IMR-90 (cell line): ENCODE measurements at regions not wholly inside any gene's neighbourhood (a gene's known extent, or its start where the extent isn't known, plus 50 kb on each side); places are given as distances from the start of the nearest gene placed in this dataset.

Source experiments
- ATAC-seq: fragments of 200-7000 bp; cut with Tn5 transposase; 2 replicates; pipeline ENCODE4 v1.9.1; 2020; ENCODE audit warnings: low read depth, mild to moderate bottlenecking, moderate library complexity
- BruUV-seq: library from RNA; stranded (reverse); fragments of 400-500 nt; replicated peaks from 2 replicates; lab custom pipeline; 2021; lab: Mats Ljungman, UMichigan
- CTCF ChIA-PET: fragments of 300-600 bp; formaldehyde crosslinking; extraction: SDS; loops from one replicate; lab custom pipeline; 2021; ENCODE audit warnings: antibody characterized with exemption; lab: Yijun Ruan, JAX
- POLR2A ChIA-PET: fragments of 300-600 bp; sonication (Branson Sonifier 250); formaldehyde crosslinking; loops from one replicate; lab custom pipeline; 2022; ENCODE audit warnings: antibody characterized with exemption; ENCODE audit not compliant: unreplicated experiment; lab: Charles Lee
- DNase-seq: peaks from one replicate; pipeline ENCODE4 v3.0.0; 2013
- H2AFZ ChIP-seq: replicated peaks from 2 replicates; pipeline ENCODE3; 2013; ENCODE audit warnings: low read length, mild to moderate bottlenecking; ENCODE audit not compliant: poor library complexity
- H2AK5ac ChIP-seq: 2 replicates; pipeline ENCODE4 v1.6.1; 2013; ENCODE audit warnings: low read depth, low read length, inconsistent platforms
- H2AK9ac ChIP-seq: replicated peaks from 2 replicates; pipeline ENCODE3; 2013; ENCODE audit warnings: mild to moderate bottlenecking, low read depth, low read length, moderate library complexity; ENCODE audit not compliant: poor library complexity
- H2BK120ac ChIP-seq: 2 replicates; pipeline ENCODE4 v1.6.1; 2013; ENCODE audit warnings: low read depth, low read length, inconsistent platforms
- H2BK15ac ChIP-seq: 3 replicates; pipeline ENCODE4 v1.6.1; 2013; ENCODE audit warnings: low read depth, low read length, inconsistent platforms
- H2BK20ac ChIP-seq: 2 replicates; pipeline ENCODE4 v1.6.1; 2013; ENCODE audit warnings: low read depth, mild to moderate bottlenecking, inconsistent platforms, low read length, moderate library complexity
- H2BK5ac ChIP-seq: 2 replicates; pipeline ENCODE4 v1.6.1; 2013; ENCODE audit warnings: mild to moderate bottlenecking, low read depth, low read length, inconsistent platforms; ENCODE audit not compliant: poor library complexity, severe bottlenecking
- H3K14ac ChIP-seq: replicated peaks from 2 replicates; pipeline ENCODE4 v1.6.1; 2013; ENCODE audit warnings: low read depth, low read length, inconsistent platforms
- H3K18ac ChIP-seq: 2 replicates; pipeline ENCODE4 v1.6.1; 2013; ENCODE audit warnings: low read depth, low read length, control low read depth
- H3K23ac ChIP-seq: 2 replicates; pipeline ENCODE4 v1.6.1; 2013; ENCODE audit warnings: low read depth, low read length, inconsistent platforms
- H3K27ac ChIP-seq: 2 replicates; pipeline ENCODE4 v1.5.1; 2013; ENCODE audit warnings: mild to moderate bottlenecking, control low read depth, low read length; ENCODE audit not compliant: insufficient read depth
- H3K27me3 ChIP-seq: 2 replicates; pipeline ENCODE4 v1.6.1; 2013; ENCODE audit warnings: low read length; ENCODE audit not compliant: control insufficient read depth, insufficient read depth
- H3K36me3 ChIP-seq: 2 replicates; pipeline ENCODE4 v1.6.1; 2013; ENCODE audit warnings: low read length, mixed read lengths; ENCODE audit not compliant: control insufficient read depth, insufficient read depth
- H3K4ac ChIP-seq: 2 replicates; pipeline ENCODE4 v1.6.1; 2013; ENCODE audit warnings: low read depth, low read length, inconsistent platforms
- H3K4me1 ChIP-seq: 2 replicates; pipeline ENCODE4 v1.6.1; 2013; ENCODE audit warnings: low read length, mixed read lengths; ENCODE audit not compliant: control insufficient read depth, insufficient read depth
- H3K4me2 ChIP-seq: 2 replicates; pipeline ENCODE4 v1.6.1; 2013; ENCODE audit warnings: low read depth, mild to moderate bottlenecking, control low read depth, low read length, moderate library complexity
- H3K4me3 ChIP-seq: 2 replicates; pipeline ENCODE4 v1.5.1; 2013; ENCODE audit warnings: low read depth, mild to moderate bottlenecking, control low read depth, low read length, moderate library complexity; ENCODE audit not compliant: insufficient read depth
- H3K56ac ChIP-seq: 2 replicates; pipeline ENCODE4 v1.6.1; 2013; ENCODE audit warnings: low read length, inconsistent platforms; ENCODE audit not compliant: insufficient read depth; ENCODE audit errors: extremely low read depth
- H3K79me1 ChIP-seq, 2 experiments: 2 replicates each; pipeline ENCODE4 v1.6.1; 2013; ENCODE audit warnings: low read length in 2 of 2, inconsistent platforms in 1 of 2, low read depth in 1 of 2
- H3K9ac ChIP-seq: 2 replicates; pipeline ENCODE4 v1.6.1; 2013; ENCODE audit warnings: low read depth, low read length, control low read depth
- H3K9me1 ChIP-seq: 2 replicates; pipeline ENCODE4 v1.6.1; 2013; ENCODE audit warnings: low read length, inconsistent platforms; ENCODE audit not compliant: insufficient read depth
- H3K9me3 ChIP-seq: 2 replicates; pipeline ENCODE4 v1.6.1; 2013; ENCODE audit warnings: low read length; ENCODE audit not compliant: control insufficient read depth, insufficient read depth
- H4K20me1 ChIP-seq: 2 replicates; pipeline ENCODE4 v1.6.1; 2013; ENCODE audit warnings: low read length, inconsistent platforms; ENCODE audit not compliant: insufficient read depth
- H4K5ac ChIP-seq: 2 replicates; pipeline ENCODE4 v1.6.1; 2013; ENCODE audit warnings: mild to moderate bottlenecking, low read depth, low read length, control low read depth
- H4K8ac ChIP-seq, 2 experiments: 2 replicates each; pipeline ENCODE4 v1.6.1; 2013; ENCODE audit warnings: low read depth in 2 of 2, low read length in 2 of 2, control low read depth in 1 of 2, inconsistent platforms in 1 of 2
- H4K91ac ChIP-seq: 2 replicates; pipeline ENCODE4 v1.6.1; 2013; ENCODE audit warnings: low read depth, low read length, inconsistent platforms; ENCODE audit not compliant: insufficient read depth
- CTCF ChIP-seq: conservative IDR thresholded peaks from 2 replicates; pipeline ENCODE4 v1.5.1; 2012; ENCODE audit warnings: mild to moderate bottlenecking, low read depth, low read length, improper control_type of control experiment
- ELK1 ChIP-seq: fragments of 150-350 bp; IDR thresholded peaks from 2 replicates; pipeline ENCODE4 v1.6.1; 2016; ENCODE audit warnings: low read depth, mild to moderate bottlenecking, low read length, moderate library complexity, borderline replicate concordance
- MAZ ChIP-seq: IDR thresholded peaks from 2 replicates; pipeline ENCODE4 v1.6.1; 2012; ENCODE audit warnings: low read depth, mild to moderate bottlenecking, low read length, improper control_type of control experiment, moderate library complexity, borderline replicate concordance
- POLR2A ChIP-seq: IDR thresholded peaks from 2 replicates; pipeline ENCODE4 v1.6.1; 2012; ENCODE audit warnings: mild to moderate bottlenecking, low read depth, low read length
- RAD21 ChIP-seq: IDR thresholded peaks from 2 replicates; pipeline ENCODE4 v1.6.1; 2012; ENCODE audit warnings: low read length, improper control_type of control experiment
- USF2 ChIP-seq: fragments of 150-350 bp; IDR thresholded peaks from 2 replicates; pipeline ENCODE4 v1.6.1; 2017; ENCODE audit warnings: mild to moderate bottlenecking, antibody characterized with exemption, low read length, low read depth
- dilution Hi-C: fragments of 300-500 bp; cut with HindIII; formaldehyde crosslinking; loops from one replicate; pipeline ENCODE4 v1.14.3; 2018; ENCODE audit warnings: low sequenced_read_pairs; ENCODE audit not compliant: unreplicated experiment
- in situ Hi-C: fragments of 300-500 bp; cut with MboI; formaldehyde crosslinking; loops from 3 replicates; pipeline ENCODE4 v1.14.3; 2019; ENCODE audit warnings: low sequenced_read_pairs, inconsistent platforms, mixed read lengths
- intact Hi-C: fragments of 100-400 bp; cut with micrococcal nuclease; formaldehyde crosslinking; loops from 2 replicates; pipeline ENCODE4 v1.10.0; 2022

- no peak overlapping the region for H2BK5ac ChIP-seq
- no peak overlapping the region for H2AK9ac ChIP-seq
- H2AFZ ChIP-seq: no peak overlapping the region
- CTCF ChIA-PET: no interaction called here
- no peak overlapping the region for H2BK15ac ChIP-seq
- H3K4ac ChIP-seq: no peak overlapping the region
- H3K27ac ChIP-seq: no peak overlapping the region
- intact Hi-C loops (no loop called here), dilution Hi-C loops (no loop called here), in situ Hi-C loops (no loop called here)
- no peaks in the 10 kb centered on the region for H3K27me3 ChIP-seq
- H3K9me3 ChIP-seq: no peaks in the 10 kb centered on the region
- H4K91ac ChIP-seq: no peak overlapping the region
- no peaks in the 10 kb centered on the region for H3K36me3 ChIP-seq
- H2BK20ac ChIP-seq: no peak overlapping the region
- no peak overlapping the region for H3K23ac ChIP-seq
- H3K4me1 ChIP-seq: no peaks in the 10 kb centered on the region
- H3K18ac ChIP-seq: no peak overlapping the region
- H3K4me3 ChIP-seq: no peak overlapping the region
- no peak overlapping the region for H3K9ac ChIP-seq
- no peak overlapping the region for H2BK120ac ChIP-seq
- no peak for DNase-seq
- no peak overlapping the region for H4K5ac ChIP-seq
- H3K14ac ChIP-seq: no peak overlapping the region
- no peak for ATAC-seq
- H4K20me1 ChIP-seq: no peaks in the 10 kb centered on the region
- no peak overlapping the region for H3K56ac ChIP-seq
- H3K9me1 ChIP-seq: no peaks in the 10 kb centered on the region
- H3K4me2 ChIP-seq: no peak overlapping the region
- H2AK5ac ChIP-seq: no peak overlapping the region
- no peaks in the 10 kb centered on the region for H3K79me1 ChIP-seq
- POLR2A ChIA-PET: no interaction called here
- H4K8ac ChIP-seq: no peak overlapping the region
- TF ChIP-seq ELK1 (no peak), CTCF (no peak), POLR2A (no peak), RAD21 (no peak), USF2 (no peak), MAZ (no peak)
- no TSS peak for BruUV-seq
Measured at GRCh38 chr3:28612232-28612631, 263.6 kb upstream of the AZI2 start.
